NCI-H1436 treated with DMSO at 0.1 percent for 48 hours (cell line): ENCODE measurements at regions not wholly inside any gene's neighbourhood (a gene's known extent, or its start where the extent isn't known, plus 50 kb on each side); places are given as distances from the start of the nearest gene placed in this dataset.

Experiments used
- DNase-seq: peaks from one replicate; lab custom pipeline; 2025; lab: John Stamatoyannopoulos, UW

- no peak for DNase-seq
Observed at GRCh38 chr5:145506185-145506850, 328.8 kb downstream of the PRELID2 start.

- DNase-seq = no peak
Observed at GRCh38 chr5:145502906-145503305, 332.2 kb downstream of the PRELID2 start.

DNA sequence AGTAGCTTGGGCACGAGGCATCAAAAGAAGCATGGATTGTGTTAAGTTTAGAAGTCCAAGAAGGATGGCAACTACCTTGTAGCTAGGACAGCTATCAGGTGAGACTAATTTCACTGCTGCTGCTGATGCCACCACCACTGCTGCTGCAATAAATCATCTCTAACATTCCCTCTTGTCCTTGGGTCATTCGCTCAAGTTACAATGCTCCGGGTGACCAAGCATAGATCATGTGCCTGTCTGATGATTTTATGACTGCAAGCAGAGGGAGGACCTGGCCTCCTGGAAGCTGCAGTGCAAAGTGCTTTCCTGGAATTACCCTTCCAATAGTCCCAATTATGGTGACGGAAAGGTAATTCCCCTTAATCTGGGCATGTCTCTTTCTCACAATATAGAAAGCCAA lies 334.4 kb downstream of the PRELID2 start:
- no peak for DNase-seq

- no peak for DNase-seq
Observed at GRCh38 chr5:145499483-145499882, 335.7 kb downstream of the PRELID2 start.

GRCh38 chr5:145497052-145497451 lies 338.1 kb downstream of the PRELID2 start:
- DNase-seq = no peak

GRCh38 chr5:145495741-145496140 lies 339.4 kb downstream of the PRELID2 start:
- no peak for DNase-seq

DNA sequence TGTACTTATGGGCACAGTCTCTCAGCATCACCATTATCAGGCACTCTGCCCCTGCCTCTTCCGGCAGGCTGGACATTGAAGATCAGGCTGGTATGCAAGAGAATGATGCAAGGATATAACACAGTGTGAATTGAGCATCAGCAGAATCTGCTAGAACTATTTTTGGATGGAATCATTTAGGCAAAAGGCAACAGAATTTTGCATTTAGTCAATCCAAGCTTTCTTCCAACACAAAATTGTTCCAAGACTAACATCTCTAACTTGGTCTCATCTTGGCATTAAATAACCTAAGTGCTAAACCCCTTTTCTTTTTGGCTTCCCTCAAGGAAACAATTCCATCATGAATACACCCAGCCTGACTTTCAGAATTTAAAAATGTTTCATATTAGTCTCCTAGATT lies 339.9 kb downstream of the PRELID2 start:
- DNase-seq = no peak

DNA sequence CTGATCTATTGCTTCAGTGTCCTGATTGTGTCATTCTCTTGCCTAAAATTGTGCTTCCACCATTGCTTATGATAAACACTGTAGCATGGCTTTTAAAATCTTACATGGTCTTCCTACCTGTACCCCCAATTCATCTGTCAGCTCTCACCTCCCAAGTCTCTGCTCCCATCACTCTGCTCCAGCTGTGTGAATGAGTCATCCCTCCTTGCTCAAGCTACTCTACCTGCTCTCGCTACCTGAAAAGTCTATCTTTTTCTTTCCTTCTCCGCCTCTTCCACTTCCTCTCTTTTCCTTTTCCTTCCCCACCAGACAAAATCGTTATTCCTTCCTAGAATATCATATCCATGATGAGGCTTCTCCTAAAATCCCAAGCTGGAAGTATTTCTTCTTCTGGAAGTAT lies 341.7 kb downstream of the PRELID2 start:
- no peak for DNase-seq

DNA sequence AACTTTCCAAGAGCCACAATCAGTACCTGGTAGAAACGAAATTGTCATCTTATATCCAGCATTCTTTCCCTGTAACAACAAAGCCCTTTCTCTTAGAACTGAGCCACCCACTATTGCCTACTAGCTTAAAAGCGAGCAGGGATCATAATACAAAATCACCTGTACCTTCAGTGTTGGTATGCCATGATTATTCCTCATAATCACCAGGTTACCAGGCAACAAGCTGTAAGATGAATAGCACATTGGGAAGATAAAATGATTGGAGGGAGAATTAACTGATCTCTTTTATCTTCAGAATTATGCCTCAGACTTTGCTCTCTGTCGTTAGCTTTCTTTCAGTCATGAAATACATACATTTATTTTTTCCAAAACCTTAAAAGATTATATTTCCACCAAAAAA lies 345.6 kb downstream of the PRELID2 start:
- DNase-seq = no peak

DNA sequence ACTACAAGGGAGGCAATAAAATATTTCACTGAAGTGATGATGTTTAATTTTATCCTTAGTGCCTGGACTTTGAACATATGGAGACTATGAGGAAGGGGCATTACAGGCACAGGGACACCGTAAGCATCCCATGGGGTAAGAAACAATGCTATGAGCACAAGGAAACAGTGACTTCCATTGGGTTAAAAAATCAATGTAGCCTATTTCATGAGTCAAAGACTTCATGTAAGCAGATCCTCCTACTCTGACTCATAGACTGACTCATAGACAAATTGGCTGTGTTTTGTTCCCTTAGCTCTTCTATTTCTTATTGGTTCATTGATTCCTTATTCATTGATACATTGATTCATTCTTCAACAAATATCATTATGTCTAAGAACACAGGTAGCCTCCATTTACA lies 351.0 kb downstream of the PRELID2 start:
- DNase-seq = no peak

- no peak for DNase-seq
Observed at GRCh38 chr5:145483212-145483611, 351.9 kb downstream of the PRELID2 start.

DNA sequence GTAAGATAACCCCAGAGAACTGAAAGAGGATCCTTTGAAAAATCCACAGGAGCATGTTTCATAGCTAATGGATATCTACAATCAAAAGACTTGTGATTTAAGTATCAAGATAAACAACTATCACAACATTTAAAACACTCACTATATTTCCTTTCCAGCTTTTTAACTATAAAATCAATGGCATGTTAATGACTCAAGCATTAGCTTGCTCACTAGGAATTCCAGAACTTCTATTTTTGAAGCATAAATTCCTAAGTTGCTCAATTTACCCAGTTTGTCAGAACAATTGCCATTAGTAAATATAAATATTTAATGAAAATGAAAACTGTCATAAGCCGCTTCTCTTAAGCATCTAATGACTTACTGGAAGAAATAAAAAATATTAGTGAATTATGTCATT lies 355.3 kb downstream of the PRELID2 start:
- DNase-seq = no peak

GRCh38 chr5:145479271-145479670 lies 355.9 kb downstream of the PRELID2 start:
- no peak for DNase-seq

- DNase-seq = no peak
Observed at GRCh38 chr5:145478651-145479050, 356.5 kb downstream of the PRELID2 start.

- DNase-seq = no peak
Observed at GRCh38 chr5:145473042-145473642, 362.0 kb downstream of the PRELID2 start.

- no peak for DNase-seq
Observed at GRCh38 chr5:145471831-145472612, 363.1 kb downstream of the PRELID2 start.

DNA sequence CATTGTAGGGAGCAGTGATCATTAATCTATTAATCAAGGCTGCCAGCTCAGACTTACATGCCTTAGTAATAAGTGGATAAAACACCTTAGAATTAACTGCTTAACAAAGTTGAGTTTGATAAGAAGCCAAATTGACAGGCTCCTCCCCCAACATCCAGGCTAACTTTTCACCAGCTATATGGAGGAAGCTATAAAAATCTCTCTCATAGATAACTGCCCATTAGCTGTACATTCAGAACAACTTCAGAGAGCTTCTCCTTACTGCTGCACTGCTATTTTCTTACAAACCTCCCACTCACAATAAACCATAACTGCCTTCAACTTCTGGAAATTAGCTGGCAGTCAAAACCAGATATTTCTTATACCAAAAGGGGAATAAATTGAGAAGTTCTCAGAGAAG lies 364.1 kb downstream of the PRELID2 start:
- DNase-seq = no peak

- DNase-seq = no peak
Observed at GRCh38 chr5:145470396-145470979, 364.7 kb downstream of the PRELID2 start.

- no peak for DNase-seq
Observed at GRCh38 chr5:145467446-145467845, 367.7 kb downstream of the PRELID2 start.

DNA sequence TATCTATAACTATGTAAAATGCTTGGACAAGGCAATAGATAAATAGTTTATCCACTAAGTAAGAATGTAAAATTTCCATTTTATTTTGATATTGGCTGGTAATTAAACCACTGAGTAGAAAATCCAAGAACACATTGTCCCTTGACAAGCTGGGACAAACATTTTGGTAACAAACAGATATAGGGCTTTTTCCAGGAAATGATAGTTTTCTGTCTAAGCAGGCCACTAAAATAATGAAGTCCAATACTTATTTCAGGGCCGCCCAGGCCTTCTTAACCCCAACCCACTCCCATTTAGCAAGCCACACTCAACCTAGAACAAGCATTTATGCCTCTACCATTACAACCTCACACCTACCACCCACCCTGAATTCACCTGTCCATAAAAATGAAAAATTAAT lies 368.6 kb downstream of the PRELID2 start:
- no peak for DNase-seq

GRCh38 chr5:145465474-145466263 lies 369.5 kb downstream of the PRELID2 start:
- no peak for DNase-seq

DNA sequence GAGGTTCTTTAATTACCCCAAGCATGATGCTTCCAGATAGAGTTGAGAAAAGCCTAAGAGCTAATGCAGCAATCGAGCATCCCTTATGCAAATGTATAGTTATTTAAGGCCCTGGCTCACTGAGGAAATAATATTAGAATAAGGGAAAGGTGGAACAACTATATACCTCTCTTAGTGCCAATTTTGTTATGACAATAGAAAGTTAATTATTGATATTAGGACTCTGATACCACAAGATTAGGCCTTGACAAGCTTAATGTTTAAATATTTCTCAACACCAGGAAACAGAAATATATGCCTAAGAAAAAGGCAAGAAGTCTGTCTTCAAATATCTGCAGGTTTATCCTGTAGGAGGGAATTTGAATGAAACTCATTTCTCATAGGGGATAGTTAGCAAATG lies 371.0 kb downstream of the PRELID2 start:
- DNase-seq = no peak
